Mesothelial cell of epicardium (in vitro differentiated cells): ENCODE measurements at regions not wholly inside any gene's neighbourhood (a gene's known extent, or its start where the extent isn't known, plus 50 kb on each side); places are given as distances from the start of the nearest gene placed in this dataset.
A peak's percentile ranks its signal among the peaks of the same experiment; 100 is the strongest.

ENCODE experiments used
- DNase-seq, 2 experiments: peaks; one replicate each; pipeline ENCODE4 v3.0.0; 2021; ENCODE audit warnings: low spot score in 2 of 2; ENCODE audit not compliant: unreplicated experiment in 2 of 2
- H3K27ac Mint-ChIP-seq: 2 replicates; pipeline ENCODE4 v1.8.0; 2021; ENCODE audit warnings: mixed read lengths
- H3K27me3 Mint-ChIP-seq: 2 replicates; pipeline ENCODE4 v1.8.0; 2021; ENCODE audit warnings: low read depth, mixed read lengths
- H3K36me3 Mint-ChIP-seq: 2 replicates; pipeline ENCODE4 v1.8.0; 2021; ENCODE audit warnings: mixed read lengths
- H3K4me1 Mint-ChIP-seq: 2 replicates; pipeline ENCODE4 v1.8.0; 2021; ENCODE audit warnings: mixed read lengths
- H3K4me3 Mint-ChIP-seq: 2 replicates; pipeline ENCODE4 v1.8.0; 2021; ENCODE audit warnings: mild to moderate bottlenecking, moderate library complexity, mixed read lengths
- H3K9me3 Mint-ChIP-seq: 2 replicates; pipeline ENCODE4 v1.8.0; 2021; ENCODE audit warnings: mixed read lengths
- TF ChIP-seq, protein P1 (sequence below): fragments of 200-600 bp; sonication (generic); IDR thresholded peaks from one replicate; pipeline ENCODE4 v1.5.0; 2021; ENCODE audit warnings: antibody characterized with exemption; ENCODE audit not compliant: unreplicated experiment

DNA sequence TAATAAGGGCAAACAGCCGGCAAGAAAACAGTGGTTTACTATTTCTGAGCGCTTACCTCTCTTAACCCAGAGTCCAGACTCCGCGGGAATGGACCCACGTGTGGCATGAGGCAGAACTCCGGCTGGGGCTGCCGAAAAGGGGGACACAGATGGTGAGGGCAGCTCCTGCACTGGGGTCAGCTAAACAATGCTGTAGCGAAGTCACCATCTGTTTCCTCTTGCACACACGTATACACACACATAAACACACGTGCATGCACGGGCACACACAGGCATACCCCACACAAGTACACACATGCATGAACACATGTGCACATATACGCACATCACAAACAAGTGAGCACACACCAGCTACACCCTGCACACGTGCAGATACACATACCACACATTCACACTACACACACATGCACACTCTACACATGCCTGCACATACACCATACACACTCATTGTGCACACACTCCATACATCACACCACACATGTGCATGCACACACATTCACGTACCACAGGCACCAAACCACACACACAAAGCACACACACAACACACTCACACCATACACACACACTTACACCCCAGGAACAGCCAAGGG is 105.9 kb upstream of the ID2 start:
- Mint-ChIP-seq H3K4me1 (peaks cover 59% of the 10 kb centered on the region), H3K36me3 (no peaks in the 10 kb centered on the region), H3K27ac (no peak overlapping the region)

GRCh38 chr2:8576525-8577167 is 105.2 kb upstream of the ID2 start:
- Mint-ChIP-seq H3K36me3 (no peaks in the 10 kb centered on the region), H3K4me3 (no peak overlapping the region), H3K27me3 (no peaks in the 10 kb centered on the region), H3K27ac (no peak overlapping the region), H3K4me1 (peaks cover 58% of the 10 kb centered on the region), H3K9me3 (no peaks in the 10 kb centered on the region)
- TF ChIP-seq, protein P1, sequence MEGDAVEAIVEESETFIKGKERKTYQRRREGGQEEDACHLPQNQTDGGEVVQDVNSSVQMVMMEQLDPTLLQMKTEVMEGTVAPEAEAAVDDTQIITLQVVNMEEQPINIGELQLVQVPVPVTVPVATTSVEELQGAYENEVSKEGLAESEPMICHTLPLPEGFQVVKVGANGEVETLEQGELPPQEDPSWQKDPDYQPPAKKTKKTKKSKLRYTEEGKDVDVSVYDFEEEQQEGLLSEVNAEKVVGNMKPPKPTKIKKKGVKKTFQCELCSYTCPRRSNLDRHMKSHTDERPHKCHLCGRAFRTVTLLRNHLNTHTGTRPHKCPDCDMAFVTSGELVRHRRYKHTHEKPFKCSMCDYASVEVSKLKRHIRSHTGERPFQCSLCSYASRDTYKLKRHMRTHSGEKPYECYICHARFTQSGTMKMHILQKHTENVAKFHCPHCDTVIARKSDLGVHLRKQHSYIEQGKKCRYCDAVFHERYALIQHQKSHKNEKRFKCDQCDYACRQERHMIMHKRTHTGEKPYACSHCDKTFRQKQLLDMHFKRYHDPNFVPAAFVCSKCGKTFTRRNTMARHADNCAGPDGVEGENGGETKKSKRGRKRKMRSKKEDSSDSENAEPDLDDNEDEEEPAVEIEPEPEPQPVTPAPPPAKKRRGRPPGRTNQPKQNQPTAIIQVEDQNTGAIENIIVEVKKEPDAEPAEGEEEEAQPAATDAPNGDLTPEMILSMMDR, result no peak
- DNase-seq, result no peak

More for the DNA sequence above, 105.9 kb upstream of the ID2 start:
- H3K27me3 Mint-ChIP-seq, result no peaks in the 10 kb centered on the region
- H3K4me3 Mint-ChIP-seq, result no peak overlapping the region
- TF ChIP-seq, protein P1, result no peak
- DNase-seq, result peak in 1 of 2 experiments; percentile 31
- H3K9me3 Mint-ChIP-seq, result no peaks in the 10 kb centered on the region

GRCh38 chr2:8577573-8577972 is 104.3 kb upstream of the ID2 start:
- Mint-ChIP-seq H3K36me3 (no peaks in the 10 kb centered on the region), H3K27ac (no peak overlapping the region), H3K4me1 (peaks cover 59% of the 10 kb centered on the region), H3K27me3 (no peaks in the 10 kb centered on the region), H3K9me3 (no peaks in the 10 kb centered on the region), H3K4me3 (no peak overlapping the region)
- TF ChIP-seq, protein P1, result no peak
- no peak for DNase-seq

DNA sequence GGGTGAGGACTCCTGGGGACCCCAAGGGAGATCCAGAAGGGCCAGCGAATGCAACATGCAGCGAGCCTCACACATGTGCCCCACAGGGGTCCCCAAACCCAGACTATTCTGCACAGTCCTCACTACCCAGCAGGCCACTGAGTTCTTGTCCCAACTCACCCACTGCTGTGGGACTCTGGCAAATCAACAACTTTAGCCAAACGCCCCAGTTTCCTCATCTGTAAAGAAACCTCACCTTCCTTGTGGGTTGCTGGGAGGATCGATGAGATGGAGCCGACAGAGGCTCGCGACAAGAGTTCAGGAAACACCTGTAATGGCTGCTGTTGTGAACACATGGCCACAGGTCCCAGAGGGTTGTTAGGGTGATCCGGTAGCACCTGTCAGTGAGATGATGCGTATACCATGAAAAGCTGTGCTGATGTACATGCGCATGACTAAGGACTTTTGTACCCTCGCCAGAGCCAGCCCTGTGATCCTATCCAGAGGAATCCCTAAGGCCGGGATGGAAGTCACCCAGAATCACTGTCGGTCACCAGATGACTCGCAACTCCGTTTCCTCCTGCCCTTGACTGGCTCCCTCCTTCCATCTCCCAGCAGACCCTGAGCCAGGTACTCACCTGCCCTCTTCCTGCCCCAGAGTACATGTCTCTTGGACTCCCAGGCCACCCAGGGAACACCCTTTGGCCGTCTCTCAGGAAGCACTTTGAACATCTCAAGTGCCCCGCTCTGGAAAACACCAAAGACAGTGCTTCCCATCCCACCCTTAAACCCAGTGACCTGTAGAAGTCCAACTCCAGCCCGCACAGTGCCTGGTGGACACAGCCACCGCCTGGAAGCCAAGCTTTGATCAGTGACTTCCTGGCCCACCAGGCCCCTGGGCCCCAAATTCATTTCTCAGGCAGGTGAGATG is 103.3 kb upstream of the ID2 start:
- peak overlapping the region; percentile 86 for H3K27ac Mint-ChIP-seq
- peaks cover 58% of the 10 kb centered on the region for H3K4me1 Mint-ChIP-seq
- H3K4me3 Mint-ChIP-seq, result no peak overlapping the region
- H3K27me3 Mint-ChIP-seq, result no peaks in the 10 kb centered on the region
- DNase-seq, result peak in 1 of 2 experiments; percentile 32
- no peaks in the 10 kb centered on the region for H3K9me3 Mint-ChIP-seq
- H3K36me3 Mint-ChIP-seq, result no peaks in the 10 kb centered on the region
- TF ChIP-seq, protein P1, result no peak

GRCh38 chr2:8579485-8580085 is 102.3 kb upstream of the ID2 start:
- Mint-ChIP-seq H3K27me3 (no peaks in the 10 kb centered on the region), H3K36me3 (no peaks in the 10 kb centered on the region), H3K4me3 (no peak overlapping the region), H3K27ac (peak overlapping the region; percentile 71), H3K9me3 (no peaks in the 10 kb centered on the region), H3K4me1 (peaks cover 55% of the 10 kb centered on the region)
- DNase-seq, result no peak
- TF ChIP-seq, protein P1, result no peak
